Endothelial cell of umbilical vein (primary cell): ENCODE measurements at regions not wholly inside any gene's neighbourhood (a gene's known extent, or its start where the extent isn't known, plus 50 kb on each side); places are given as distances from the start of the nearest gene placed in this dataset.

ENCODE experiments used
- CTCF ChIP-seq, 2 donors: IDR thresholded peaks; 1 replicate in 1 of 2; 2 replicates in 1 of 2; pipeline ENCODE4 v1.5.1; 2011; ENCODE audit warnings: low read length in 2 of 2, mild to moderate bottlenecking in 2 of 2, moderate library complexity in 2 of 2, control low read depth in 1 of 2, inconsistent platforms in 1 of 2, low read depth in 1 of 2; ENCODE audit not compliant: insufficient read depth in 1 of 2; ENCODE audit errors: extremely low read depth in 1 of 2
- EZH2 ChIP-seq: IDR thresholded peaks from 2 replicates; pipeline ENCODE4 v1.6.1; 2012; ENCODE audit warnings: borderline replicate concordance, low read depth, mild to moderate bottlenecking, moderate library complexity, low read length, inconsistent platforms; ENCODE audit not compliant: severe bottlenecking
- POLR2A ChIP-seq: IDR thresholded peaks from 2 replicates; pipeline ENCODE4 v1.6.1; 2012; ENCODE audit warnings: low read depth, mild to moderate bottlenecking, control low read depth, low read length

GRCh38 chr4:82138374-82138773 lies 235.4 kb downstream of the HNRNPD start:
- no peak for TF ChIP-seq EZH2
- no peak for TF ChIP-seq CTCF (IDR thresholded peaks at IDR 0.05; ENCODE audit: extremely low read depth in 1 of 2, insufficient read depth in 1 of 2, low read depth in 1 of 2, low read length in 2 of 2)
- no peak for TF ChIP-seq POLR2A
